HEK293T (cell line): ENCODE measurements at regions not wholly inside any gene's neighbourhood (a gene's known extent, or its start where the extent isn't known, plus 50 kb on each side); places are given as distances from the start of the nearest gene placed in this dataset.

Source experiments
- CTCF ChIA-PET: fragments of 350-600 bp; formaldehyde crosslinking; extraction: SDS; loops from one replicate; lab custom pipeline; 2021; ENCODE audit warnings: antibody characterized with exemption, inconsistent platforms; lab: Yijun Ruan, JAX
- POLR2A ChIA-PET: fragments of 350-600 bp; formaldehyde crosslinking; extraction: SDS; loops from one replicate; lab custom pipeline; 2020; ENCODE audit warnings: antibody characterized with exemption, inconsistent platforms; lab: Yijun Ruan, JAX
- DNase-seq: peaks from one replicate; pipeline ENCODE4 v3.0.0; 2012; ENCODE audit warnings: mixed read lengths; ENCODE audit errors: extremely low spot score
- ARNT ChIP-seq: fragments of 450-650 bp; IDR thresholded peaks from 2 replicates; pipeline ENCODE4 v1.6.1; 2017; ENCODE audit warnings: mild to moderate bottlenecking
- BHLHE40 ChIP-seq: fragments of 450-650 bp; IDR thresholded peaks from 2 replicates; pipeline ENCODE4 v1.6.1; 2016; ENCODE audit warnings: mild to moderate bottlenecking, moderate library complexity, borderline replicate concordance
- CTBP1 ChIP-seq: fragments of 450-650 bp; IDR thresholded peaks from 2 replicates; pipeline ENCODE4 v1.6.1; 2016; ENCODE audit warnings: borderline replicate concordance
- ELF4 ChIP-seq: fragments of 450-650 bp; IDR thresholded peaks from 2 replicates; pipeline ENCODE4 v1.6.1; 2017; ENCODE audit warnings: antibody characterized with exemption
- FOXA1 ChIP-seq: fragments of 450-650 bp; IDR thresholded peaks from 2 replicates; pipeline ENCODE4 v1.6.1; 2016; ENCODE audit warnings: mild to moderate bottlenecking
- FOXK2 ChIP-seq: fragments of 450-650 bp; IDR thresholded peaks from 2 replicates; pipeline ENCODE4 v1.6.1; 2016; ENCODE audit warnings: mild to moderate bottlenecking
- FOXM1 ChIP-seq: fragments of 450-650 bp; IDR thresholded peaks from 2 replicates; pipeline ENCODE4 v1.6.1; 2017; ENCODE audit warnings: mild to moderate bottlenecking, borderline replicate concordance
- HDGF ChIP-seq: fragments of 450-650 bp; IDR thresholded peaks from 2 replicates; pipeline ENCODE4 v1.6.1; 2017; ENCODE audit warnings: antibody characterized with exemption, borderline replicate concordance
- L3MBTL2 ChIP-seq: fragments of 450-650 bp; conservative IDR thresholded peaks from 2 replicates; pipeline ENCODE4 v1.6.1; 2016; ENCODE audit warnings: mild to moderate bottlenecking
- LEF1 ChIP-seq: fragments of 450-650 bp; IDR thresholded peaks from 2 replicates; pipeline ENCODE4 v1.6.1; 2017; ENCODE audit warnings: mild to moderate bottlenecking, borderline replicate concordance
- NFRKB ChIP-seq: fragments of 450-650 bp; IDR thresholded peaks from 2 replicates; pipeline ENCODE4 v1.6.1; 2016; ENCODE audit warnings: mild to moderate bottlenecking, moderate library complexity
- SP1 ChIP-seq: fragments of 450-650 bp; IDR thresholded peaks from 2 replicates; pipeline ENCODE4 v1.6.1; 2017
- SUZ12 ChIP-seq: fragments of 450-650 bp; IDR thresholded peaks from 2 replicates; pipeline ENCODE4 v1.6.1; 2016; ENCODE audit warnings: mild to moderate bottlenecking
- TARDBP ChIP-seq: fragments of 450-650 bp; IDR thresholded peaks from 2 replicates; pipeline ENCODE4 v1.6.1; 2016
- ZNF384 ChIP-seq: fragments of 450-650 bp; IDR thresholded peaks from 2 replicates; pipeline ENCODE4 v1.6.1; 2016
- TF ChIP-seq, protein P1 (sequence below): fragments of 450-650 bp; IDR thresholded peaks from 2 replicates; pipeline ENCODE4 v1.6.1; 2016

DNA sequence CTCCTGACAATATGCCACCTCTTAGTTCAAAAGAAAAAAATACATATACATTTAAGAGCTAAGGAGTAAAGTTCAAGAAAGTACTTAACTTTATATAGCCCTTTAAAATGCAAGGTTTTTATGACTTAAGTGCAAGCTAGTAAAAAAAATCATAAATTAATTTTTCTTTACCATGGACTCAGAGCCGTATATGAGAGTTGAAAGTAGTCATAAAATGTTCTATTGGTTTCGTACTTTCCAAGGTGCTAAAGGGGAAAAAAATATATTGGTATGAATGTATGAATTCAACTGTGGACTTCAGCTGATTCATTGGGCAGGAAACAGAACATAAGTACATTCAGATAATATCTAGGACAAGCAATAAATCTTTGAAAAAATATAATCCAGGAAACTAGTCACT, 869.8 kb upstream of the AGA start:
- no peak for DNase-seq
- TF ChIP-seq SP1 (no peak), HDGF (no peak), FOXM1 (no peak), FOXA1 (no peak), L3MBTL2 (no peak), ZNF384 (no peak), FOXK2 (no peak), ELF4 (no peak), LEF1 (no peak), TARDBP (no peak), NFRKB (no peak), SUZ12 (no peak), ARNT (no peak)
- TF ChIP-seq, protein P1, sequence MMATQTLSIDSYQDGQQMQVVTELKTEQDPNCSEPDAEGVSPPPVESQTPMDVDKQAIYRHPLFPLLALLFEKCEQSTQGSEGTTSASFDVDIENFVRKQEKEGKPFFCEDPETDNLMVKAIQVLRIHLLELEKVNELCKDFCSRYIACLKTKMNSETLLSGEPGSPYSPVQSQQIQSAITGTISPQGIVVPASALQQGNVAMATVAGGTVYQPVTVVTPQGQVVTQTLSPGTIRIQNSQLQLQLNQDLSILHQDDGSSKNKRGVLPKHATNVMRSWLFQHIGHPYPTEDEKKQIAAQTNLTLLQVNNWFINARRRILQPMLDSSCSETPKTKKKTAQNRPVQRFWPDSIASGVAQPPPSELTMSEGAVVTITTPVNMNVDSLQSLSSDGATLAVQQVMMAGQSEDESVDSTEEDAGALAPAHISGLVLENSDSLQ, result no peak
- ChIA-PET CTCF (no interaction called here), POLR2A (no interaction called here)

DNA sequence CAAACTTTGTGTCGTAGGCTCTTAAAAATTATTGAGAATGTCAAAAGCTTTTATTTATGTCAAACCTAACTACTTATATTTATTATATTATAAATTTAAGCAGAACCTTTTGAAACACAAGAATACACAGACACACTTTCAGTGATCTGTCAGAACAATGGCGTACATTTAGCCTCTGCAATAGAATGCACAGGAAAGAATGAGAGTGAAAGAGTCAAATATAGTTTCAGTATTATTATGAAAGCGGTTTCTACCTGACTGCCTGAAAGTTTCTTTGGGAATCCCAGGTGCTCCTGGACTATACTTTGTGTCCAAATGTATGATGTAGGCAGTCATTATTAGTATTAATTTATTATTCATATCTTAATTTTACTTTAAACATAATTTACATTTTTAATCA, 872.0 kb upstream of the AGA start:
- no peak for DNase-seq
- ChIA-PET CTCF (no interaction called here), POLR2A (no interaction called here)
- TF ChIP-seq ZNF384 (no peak), BHLHE40 (no peak), TARDBP (no peak), LEF1 (no peak), FOXM1 (no peak), L3MBTL2 (no peak), SP1 (no peak), ELF4 (no peak), SUZ12 (no peak), NFRKB (no peak)

DNA sequence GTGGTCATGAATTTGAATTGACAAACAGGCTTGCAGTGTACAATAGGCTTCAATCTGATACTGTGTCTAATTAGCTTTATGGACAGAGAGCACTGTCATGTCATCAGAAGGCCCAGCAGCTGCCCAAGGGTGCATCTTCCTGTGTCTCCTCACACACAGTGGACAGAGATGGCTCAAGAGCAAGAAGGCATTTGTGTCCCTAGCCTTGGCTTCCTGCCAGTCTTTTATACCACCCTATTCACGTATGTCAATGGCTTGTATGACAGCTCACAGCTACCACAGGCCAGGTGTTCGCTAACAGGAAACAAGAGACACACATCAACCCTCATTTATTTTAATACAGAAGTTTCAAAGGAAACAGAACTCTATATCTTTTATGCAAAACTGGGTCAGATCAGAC, 874.0 kb upstream of the AGA start:
- CTCF ChIA-PET, result no interaction called here
- DNase-seq, result no peak
- TF ChIP-seq FOXM1, result no peak
- TF ChIP-seq HDGF, result no peak
- TF ChIP-seq ARNT, result no peak
- TF ChIP-seq TARDBP, result no peak
- TF ChIP-seq NFRKB, result no peak
- no peak for TF ChIP-seq BHLHE40
- no peak for TF ChIP-seq FOXA1
- TF ChIP-seq, protein P1, result no peak
- no peak for TF ChIP-seq ZNF384
- TF ChIP-seq L3MBTL2, result no peak
- POLR2A ChIA-PET, result no interaction called here

DNA sequence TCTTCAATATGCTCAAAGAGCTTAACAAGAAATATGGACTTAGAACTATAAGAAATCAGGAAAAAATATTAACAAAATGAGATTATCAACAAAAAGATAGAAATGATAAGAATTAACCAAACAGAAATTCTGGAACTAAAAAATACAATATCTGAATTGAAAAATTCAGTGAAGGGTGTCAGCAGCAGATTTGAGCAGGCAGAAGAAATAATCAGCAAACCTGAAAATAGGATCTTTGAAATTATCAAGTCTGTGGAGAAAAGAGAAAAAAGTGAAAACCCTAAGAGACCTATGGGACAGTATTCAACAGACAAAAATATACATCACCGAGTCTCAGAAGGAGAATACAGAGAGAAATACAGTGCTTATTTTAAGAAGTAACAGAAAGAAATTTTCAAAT, 877.8 kb upstream of the AGA start:
- CTCF ChIA-PET, result no interaction called here
- DNase-seq, result no peak
- POLR2A ChIA-PET, result no interaction called here
- TF ChIP-seq L3MBTL2 (no peak), LEF1 (no peak), HDGF (no peak), SUZ12 (no peak), SP1 (no peak), TARDBP (no peak), CTBP1 (no peak), ELF4 (no peak), BHLHE40 (no peak), ARNT (no peak), FOXM1 (no peak), FOXA1 (no peak), ZNF384 (no peak), NFRKB (no peak), FOXK2 (no peak)
- TF ChIP-seq, protein P1, result no peak

DNA sequence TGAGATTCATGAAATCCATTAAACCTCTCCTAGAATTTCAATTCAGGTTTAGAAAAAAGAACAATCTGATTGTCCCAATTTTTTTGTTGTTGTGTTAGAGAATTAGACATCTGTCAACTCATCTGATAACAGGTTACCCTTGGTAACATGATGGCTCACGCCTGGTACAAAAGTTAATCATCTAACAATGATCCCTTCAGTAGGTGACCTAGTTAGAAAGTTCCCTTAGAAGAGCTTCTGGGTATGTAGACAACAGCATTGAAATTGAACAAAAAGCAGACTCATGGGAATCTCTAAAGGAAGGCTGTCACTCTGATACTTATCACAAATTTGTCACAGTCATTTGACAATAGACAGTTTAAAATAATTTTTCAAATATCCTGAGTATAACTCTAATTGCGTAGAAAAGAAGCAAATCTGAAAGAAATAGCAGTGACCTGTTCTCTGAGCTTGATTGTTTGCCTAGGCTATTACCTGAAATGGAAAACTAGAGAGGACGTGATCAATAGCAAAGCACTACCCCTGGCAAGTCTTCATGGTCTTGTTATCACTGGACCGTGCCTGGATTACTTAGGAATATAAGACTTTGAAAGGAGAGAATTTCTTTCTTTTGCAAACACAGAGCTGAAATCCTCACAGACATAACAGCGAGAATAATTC, 880.4 kb upstream of the AGA start:
- ChIA-PET POLR2A (no interaction called here), CTCF (no interaction called here)
- DNase-seq, result no peak
- TF ChIP-seq ZNF384 (no peak), L3MBTL2 (no peak), SUZ12 (no peak), ELF4 (no peak), HDGF (no peak)

DNA sequence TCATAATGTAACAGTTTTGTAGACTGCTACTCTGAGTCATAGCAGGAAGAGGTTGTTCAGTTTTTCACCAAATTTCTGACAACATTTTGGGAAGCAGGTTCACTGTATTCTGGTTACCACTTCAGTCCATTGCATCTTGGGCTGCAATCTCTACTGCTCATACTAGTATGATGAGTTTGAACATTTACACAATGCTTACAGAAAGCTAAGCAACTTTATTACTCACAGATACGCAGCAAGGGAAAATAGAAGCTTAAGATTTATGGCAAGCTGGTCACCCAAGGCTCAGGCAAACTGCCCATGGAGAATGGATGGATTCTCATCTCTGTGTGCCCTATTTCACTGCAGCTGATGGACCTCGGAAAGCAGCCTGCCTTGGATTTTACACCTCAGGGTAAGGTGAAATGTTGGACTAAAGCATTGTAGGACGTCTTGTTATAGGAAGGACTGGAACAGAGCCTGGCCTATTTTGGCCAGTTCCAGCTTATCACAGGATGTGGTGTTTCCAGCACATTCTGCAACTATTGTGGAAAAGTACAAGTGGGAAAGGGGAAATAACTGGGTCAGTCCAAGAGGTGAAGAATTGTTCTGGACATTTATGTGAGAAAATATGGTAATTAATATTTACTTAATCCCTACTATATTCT, 887.1 kb upstream of the AGA start:
- POLR2A ChIA-PET, result no interaction called here
- TF ChIP-seq ARNT, result no peak
- TF ChIP-seq LEF1, result no peak
- TF ChIP-seq FOXK2, result no peak
- no peak for TF ChIP-seq ZNF384
- TF ChIP-seq SP1, result no peak
- TF ChIP-seq CTBP1, result no peak
- no peak for TF ChIP-seq FOXA1
- TF ChIP-seq SUZ12, result no peak
- no peak for DNase-seq
- CTCF ChIA-PET, result no interaction called here
